WTC11 (cell line): ENCODE measurements at regions not wholly inside any gene's neighbourhood (a gene's known extent, or its start where the extent isn't known, plus 50 kb on each side); places are given as distances from the start of the nearest gene placed in this dataset.

Source experiments
- ATAC-seq: fragments of 200-7000 bp; cut with Tn5 transposase; 2 replicates; pipeline ENCODE4 v1.10.0; 2021; ENCODE audit warnings: mild to moderate bottlenecking, moderate library complexity
- CTCF ChIA-PET: fragments of 300-600 bp; sonication (Branson Sonifier 250); formaldehyde crosslinking; loops from one replicate; lab custom pipeline; 2021; ENCODE audit warnings: antibody characterized with exemption; lab: Charles Lee
- POLR2A ChIA-PET: fragments of 350-600 bp; sonication (Branson Sonifier 250); formaldehyde crosslinking; loops from one replicate; lab custom pipeline; 2021; ENCODE audit warnings: antibody characterized with exemption; lab: Charles Lee
- DNase-seq: peaks from one replicate; pipeline ENCODE4 v3.0.0; 2021; ENCODE audit warnings: low spot score
- H3K27ac Mint-ChIP-seq: 2 replicates; pipeline ENCODE4 v1.8.0; 2021; ENCODE audit warnings: mixed read lengths
- H3K27me3 Mint-ChIP-seq: 2 replicates; pipeline ENCODE4 v1.8.0; 2021; ENCODE audit warnings: low read depth, mild to moderate bottlenecking, moderate library complexity, mixed read lengths
- H3K36me3 Mint-ChIP-seq: 2 replicates; pipeline ENCODE4 v1.8.0; 2021; ENCODE audit warnings: mixed read lengths
- H3K4me1 Mint-ChIP-seq: 2 replicates; pipeline ENCODE4 v1.8.0; 2022; ENCODE audit warnings: mixed read lengths
- H3K4me3 Mint-ChIP-seq: 2 replicates; pipeline ENCODE4 v1.8.0; 2021; ENCODE audit warnings: mild to moderate bottlenecking, moderate library complexity, mixed read lengths
- H3K9me3 Mint-ChIP-seq: 2 replicates; pipeline ENCODE4 v1.8.0; 2021; ENCODE audit warnings: mixed read lengths
- CDX4 ChIP-seq: fragments of 250-450 bp; sonication (Bioruptor Pico); IDR thresholded peaks from 2 replicates; pipeline ENCODE4 v1.9.0; 2021; ENCODE audit warnings: moderate library complexity, mild to moderate bottlenecking, inconsistent platforms, borderline replicate concordance
- EMX1 ChIP-seq: fragments of 250-450 bp; sonication (Bioruptor Pico); IDR thresholded peaks from 2 replicates; pipeline ENCODE4 v1.8.0; 2021; ENCODE audit warnings: mild to moderate bottlenecking
- ESRRA ChIP-seq: sonication (generic); formaldehyde crosslinking; IDR thresholded peaks from 2 replicates; pipeline ENCODE4 v1.8.1; 2022; ENCODE audit warnings: mild to moderate bottlenecking, missing genetic modification reagents, borderline replicate concordance
- GRHL2 ChIP-seq: fragments of 250-450 bp; sonication (Bioruptor Pico); IDR thresholded peaks from 2 replicates; pipeline ENCODE4 v1.8.0; 2022; ENCODE audit warnings: mild to moderate bottlenecking, moderate library complexity; ENCODE audit not compliant: insufficient replicate concordance, severe bottlenecking
- MYBL2 ChIP-seq: sonication (generic); formaldehyde crosslinking; IDR thresholded peaks from 2 replicates; pipeline ENCODE4 v1.8.1; 2023; ENCODE audit warnings: mild to moderate bottlenecking, moderate library complexity, missing genetic modification reagents
- SP1 ChIP-seq: sonication (generic); formaldehyde crosslinking; conservative IDR thresholded peaks from 2 replicates; pipeline ENCODE4 v1.8.1; 2022; ENCODE audit warnings: missing genetic modification reagents
- ZBTB43 ChIP-seq: sonication (generic); formaldehyde crosslinking; IDR thresholded peaks from 2 replicates; pipeline ENCODE4 v1.8.1; 2023; ENCODE audit warnings: mild to moderate bottlenecking, missing genetic modification reagents
- ZNF121 ChIP-seq: sonication (generic); formaldehyde crosslinking; IDR thresholded peaks from 2 replicates; pipeline ENCODE4 v1.8.0; 2023; ENCODE audit warnings: missing genetic modification reagents
- ZNF281 ChIP-seq: sonication (generic); formaldehyde crosslinking; IDR thresholded peaks from 2 replicates; pipeline ENCODE4 v1.8.0; 2023; ENCODE audit warnings: mild to moderate bottlenecking, missing genetic modification reagents
- TF ChIP-seq, protein P1 (sequence below): sonication (generic); formaldehyde crosslinking; IDR thresholded peaks from 2 replicates; pipeline ENCODE4 v1.8.0; 2023; ENCODE audit warnings: missing genetic modification reagents
- TF ChIP-seq, protein P2 (sequence below): fragments of 250-450 bp; sonication (Bioruptor Pico); IDR thresholded peaks from 2 replicates; pipeline ENCODE4 v1.8.0; 2021; ENCODE audit warnings: mild to moderate bottlenecking
- TF ChIP-seq, protein P3 (sequence below): sonication (generic); formaldehyde crosslinking; IDR thresholded peaks from 2 replicates; pipeline ENCODE4 v1.8.1; 2022; ENCODE audit warnings: low read depth, missing genetic modification reagents, borderline replicate concordance

DNA sequence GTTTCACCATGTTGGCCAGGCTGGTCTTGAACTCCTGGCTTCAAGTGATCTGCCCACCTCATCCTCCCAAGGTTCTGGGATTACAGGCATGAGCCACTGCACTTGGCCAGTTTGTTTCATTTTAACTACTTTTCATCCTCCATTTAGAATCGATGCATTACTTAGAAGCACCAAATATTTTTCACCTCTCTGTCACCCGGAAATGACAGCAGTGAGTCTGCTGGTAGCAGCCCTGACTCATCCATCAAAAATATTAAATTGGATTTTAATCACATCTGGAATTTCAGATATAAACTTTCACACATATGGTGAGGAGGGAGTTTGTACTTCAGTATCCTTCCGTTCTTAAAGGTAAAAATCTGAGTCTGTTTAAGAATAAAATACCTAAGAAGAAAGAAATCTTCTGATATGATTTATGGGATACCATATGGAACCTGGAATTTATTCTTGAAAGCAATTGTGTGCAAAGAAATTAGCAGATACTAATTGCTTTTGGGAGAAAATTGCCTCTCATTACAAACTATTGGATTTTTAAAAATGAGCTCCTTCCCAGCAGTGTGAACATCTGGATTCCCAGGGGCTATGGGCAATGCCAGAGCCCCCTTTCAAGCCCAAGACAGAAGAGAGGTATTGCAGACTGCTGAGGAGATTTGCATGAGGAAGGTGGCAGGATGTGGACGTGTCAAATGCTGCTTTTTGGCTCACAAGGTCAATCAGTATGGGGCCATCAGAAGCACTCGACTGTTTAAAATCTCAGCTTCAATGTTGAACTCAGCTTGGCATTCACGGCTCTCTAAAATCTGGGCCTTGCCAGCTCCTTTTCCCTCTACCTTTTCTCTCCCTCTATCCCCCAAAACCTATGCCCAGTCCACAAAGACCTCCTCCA, 279.5 kb upstream of the SIX2 start (continued):
- TF ChIP-seq, protein P1, sequence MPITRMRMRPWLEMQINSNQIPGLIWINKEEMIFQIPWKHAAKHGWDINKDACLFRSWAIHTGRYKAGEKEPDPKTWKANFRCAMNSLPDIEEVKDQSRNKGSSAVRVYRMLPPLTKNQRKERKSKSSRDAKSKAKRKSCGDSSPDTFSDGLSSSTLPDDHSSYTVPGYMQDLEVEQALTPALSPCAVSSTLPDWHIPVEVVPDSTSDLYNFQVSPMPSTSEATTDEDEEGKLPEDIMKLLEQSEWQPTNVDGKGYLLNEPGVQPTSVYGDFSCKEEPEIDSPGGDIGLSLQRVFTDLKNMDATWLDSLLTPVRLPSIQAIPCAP (CRISPR knock-in tag): no peak
- TF ChIP-seq SP1 (CRISPR knock-in tag) (no peak), MYBL2 (CRISPR knock-in tag) (no peak), EMX1 (CRISPR knock-in tag) (no peak)
- TF ChIP-seq, protein P2, sequence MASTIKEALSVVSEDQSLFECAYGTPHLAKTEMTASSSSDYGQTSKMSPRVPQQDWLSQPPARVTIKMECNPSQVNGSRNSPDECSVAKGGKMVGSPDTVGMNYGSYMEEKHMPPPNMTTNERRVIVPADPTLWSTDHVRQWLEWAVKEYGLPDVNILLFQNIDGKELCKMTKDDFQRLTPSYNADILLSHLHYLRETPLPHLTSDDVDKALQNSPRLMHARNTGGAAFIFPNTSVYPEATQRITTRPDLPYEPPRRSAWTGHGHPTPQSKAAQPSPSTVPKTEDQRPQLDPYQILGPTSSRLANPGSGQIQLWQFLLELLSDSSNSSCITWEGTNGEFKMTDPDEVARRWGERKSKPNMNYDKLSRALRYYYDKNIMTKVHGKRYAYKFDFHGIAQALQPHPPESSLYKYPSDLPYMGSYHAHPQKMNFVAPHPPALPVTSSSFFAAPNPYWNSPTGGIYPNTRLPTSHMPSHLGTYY (CRISPR knock-in tag): no peak

- H3K4me1 Mint-ChIP-seq: peaks cover 3% of the 10 kb centered on the region
- no peak overlapping the region for H3K27ac Mint-ChIP-seq
- ChIA-PET POLR2A (no interaction called here), CTCF (no interaction called here)
- peaks cover 24% of the 10 kb centered on the region for H3K36me3 Mint-ChIP-seq
- no peak overlapping the region for H3K4me3 Mint-ChIP-seq
- H3K27me3 Mint-ChIP-seq: peaks cover 9% of the 10 kb centered on the region
- DNase-seq (no peak), ATAC-seq (no peak)
- TF ChIP-seq, protein P3, sequence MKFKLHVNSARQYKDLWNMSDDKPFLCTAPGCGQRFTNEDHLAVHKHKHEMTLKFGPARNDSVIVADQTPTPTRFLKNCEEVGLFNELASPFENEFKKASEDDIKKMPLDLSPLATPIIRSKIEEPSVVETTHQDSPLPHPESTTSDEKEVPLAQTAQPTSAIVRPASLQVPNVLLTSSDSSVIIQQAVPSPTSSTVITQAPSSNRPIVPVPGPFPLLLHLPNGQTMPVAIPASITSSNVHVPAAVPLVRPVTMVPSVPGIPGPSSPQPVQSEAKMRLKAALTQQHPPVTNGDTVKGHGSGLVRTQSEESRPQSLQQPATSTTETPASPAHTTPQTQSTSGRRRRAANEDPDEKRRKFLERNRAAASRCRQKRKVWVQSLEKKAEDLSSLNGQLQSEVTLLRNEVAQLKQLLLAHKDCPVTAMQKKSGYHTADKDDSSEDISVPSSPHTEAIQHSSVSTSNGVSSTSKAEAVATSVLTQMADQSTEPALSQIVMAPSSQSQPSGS (CRISPR knock-in tag): no peak
- TF ChIP-seq CDX4 (CRISPR knock-in tag) (no peak), ZBTB43 (no peak)
- H3K9me3 Mint-ChIP-seq: peaks cover 38% of the 10 kb centered on the region
Observed at GRCh38 chr2:45287045-45287444, 277.8 kb upstream of the SIX2 start.

DNA sequence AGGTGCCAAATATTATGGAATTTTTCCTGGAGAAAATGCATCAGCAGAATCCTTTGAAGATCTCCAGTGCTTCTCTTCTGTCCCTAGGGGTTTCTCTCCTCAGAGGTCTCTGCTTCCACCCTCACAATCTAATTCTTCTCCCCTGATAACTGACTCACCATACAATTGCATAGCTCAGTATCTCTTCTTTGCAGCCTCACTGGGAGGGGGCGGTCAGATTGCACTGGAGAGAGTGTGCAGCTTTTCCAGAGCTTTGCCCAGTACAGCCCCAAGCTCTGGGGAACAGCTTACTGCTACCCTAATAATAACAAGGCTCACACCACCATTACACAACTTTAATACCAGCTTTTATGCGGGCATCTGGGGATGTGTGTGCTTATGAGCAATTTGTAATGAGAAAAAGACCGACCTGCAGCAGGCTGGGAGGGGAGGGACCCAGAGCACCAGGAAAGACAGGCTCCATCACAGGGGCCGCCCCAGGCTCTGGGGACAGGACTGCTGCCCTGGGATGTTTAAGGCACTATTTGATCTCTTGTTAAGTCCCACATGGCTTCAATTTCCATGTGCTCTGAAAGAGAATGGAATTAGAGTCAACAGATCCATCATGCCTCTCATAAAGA, 276.6 kb upstream of the SIX2 start:
- H3K4me1 Mint-ChIP-seq: peaks cover 3% of the 10 kb centered on the region
- peaks cover 19% of the 10 kb centered on the region for H3K36me3 Mint-ChIP-seq
- ChIA-PET CTCF (no interaction called here), POLR2A (no interaction called here)
- DNase-seq (no peak), ATAC-seq (no peak)
- H3K9me3 Mint-ChIP-seq: peaks cover 30% of the 10 kb centered on the region
- no peak overlapping the region for H3K4me3 Mint-ChIP-seq
- peaks cover 9% of the 10 kb centered on the region for H3K27me3 Mint-ChIP-seq
- H3K27ac Mint-ChIP-seq: no peak overlapping the region
- no peak for TF ChIP-seq ZNF121 (CRISPR knock-in tag)
- TF ChIP-seq, all 79 proteins: peak for 0

DNA sequence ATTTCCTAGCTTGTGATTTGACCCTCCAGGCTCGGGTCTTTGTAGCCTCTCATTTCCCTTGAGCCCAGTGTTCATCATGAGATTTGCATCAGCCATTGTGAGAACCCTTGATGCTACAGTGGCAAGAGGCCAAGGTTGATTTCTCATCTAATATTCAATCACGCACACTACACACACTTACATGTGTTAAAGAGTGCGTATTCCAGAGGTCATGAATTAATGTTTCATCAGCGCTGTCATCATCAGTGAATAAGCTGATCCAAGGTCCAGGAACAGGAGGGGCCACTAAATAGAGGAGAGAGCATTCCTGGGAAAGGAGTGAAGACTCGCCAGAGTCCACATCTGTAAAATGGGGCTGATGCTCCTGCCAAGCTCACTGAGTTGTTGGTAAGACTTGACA, 276.1 kb upstream of the SIX2 start:
- TF ChIP-seq ZNF281 (CRISPR knock-in tag) (no peak), ESRRA (CRISPR knock-in tag) (no peak), GRHL2 (CRISPR knock-in tag) (no peak)
- no peak overlapping the region for H3K4me3 Mint-ChIP-seq
- peaks cover 15% of the 10 kb centered on the region for H3K36me3 Mint-ChIP-seq
- DNase-seq (no peak), ATAC-seq (no peak)
- H3K27me3 Mint-ChIP-seq: peaks cover 9% of the 10 kb centered on the region; the same call in 1 of the 2 replicates
- no peak overlapping the region for H3K27ac Mint-ChIP-seq
- H3K4me1 Mint-ChIP-seq: peaks cover 3% of the 10 kb centered on the region
- CTCF ChIA-PET: no interaction called here
- H3K9me3 Mint-ChIP-seq: peaks cover 25% of the 10 kb centered on the region
- POLR2A ChIA-PET: no interaction called here
